Mesenchymal stem cell (in vitro differentiated cells and primary cell): ENCODE measurements at regions not wholly inside any gene's neighbourhood (a gene's known extent, or its start where the extent isn't known, plus 50 kb on each side); places are given as distances from the start of the nearest gene placed in this dataset.
"Not testable (repeated sequence)": the region's sequence is repeated elsewhere in the genome, so short reads cannot be mapped to it uniquely, and the experiment has no call there.

Source experiments
- DNase-seq: peaks from one replicate; pipeline ENCODE4 v3.0.0-alpha.2; 2013
- H2AFZ ChIP-seq: one replicate; pipeline ENCODE4 v1.6.1; 2013; ENCODE audit warnings: low read depth, mild to moderate bottlenecking, control low read depth, inconsistent platforms, low read length, moderate library complexity
- H2AK5ac ChIP-seq: 2 replicates; pipeline ENCODE4 v1.6.1; 2013; ENCODE audit warnings: low read length, moderate library complexity, mild to moderate bottlenecking, inconsistent platforms; ENCODE audit not compliant: severe bottlenecking
- H2BK120ac ChIP-seq: one replicate; pipeline ENCODE4 v1.6.1; 2013; ENCODE audit warnings: low read depth, mild to moderate bottlenecking, inconsistent platforms, low read length, moderate library complexity
- H2BK12ac ChIP-seq, 2 experiments: one replicate each; pipeline ENCODE4 v1.6.1; 2013; ENCODE audit warnings: inconsistent platforms in 2 of 2, low read length in 2 of 2, mild to moderate bottlenecking in 2 of 2, moderate library complexity in 2 of 2, control low read depth in 1 of 2
- H2BK15ac ChIP-seq: one replicate; pipeline ENCODE4 v1.6.1; 2013; ENCODE audit warnings: mild to moderate bottlenecking, low read depth, inconsistent platforms; ENCODE audit not compliant: poor library complexity, severe bottlenecking
- H2BK5ac ChIP-seq: 2 replicates; pipeline ENCODE4 v1.6.1; 2013; ENCODE audit warnings: low read depth, mild to moderate bottlenecking, low read length, control low read depth, inconsistent platforms; ENCODE audit not compliant: poor library complexity, severe bottlenecking
- H3K14ac ChIP-seq, 2 experiments: one replicate each; pipeline ENCODE4 v1.6.1; 2013; ENCODE audit warnings: inconsistent platforms in 2 of 2, low read length in 2 of 2, control low read depth in 1 of 2, mild to moderate bottlenecking in 1 of 2, moderate library complexity in 1 of 2
- H3K18ac ChIP-seq, 2 experiments: one replicate each; pipeline ENCODE4 v1.6.1; 2013; ENCODE audit warnings: inconsistent platforms in 2 of 2, low read length in 2 of 2, control low read depth in 1 of 2, low read depth in 1 of 2, mild to moderate bottlenecking in 1 of 2
- H3K23ac ChIP-seq, 2 experiments: one replicate each; pipeline ENCODE4 v1.6.1; 2013; ENCODE audit warnings: inconsistent platforms in 2 of 2, low read length in 2 of 2, mild to moderate bottlenecking in 2 of 2, moderate library complexity in 2 of 2, control low read depth in 1 of 2
- H3K27ac ChIP-seq: 2 replicates; pipeline ENCODE4 v1.5.1; 2013; ENCODE audit warnings: mild to moderate bottlenecking, moderate library complexity, low read length, control low read depth, inconsistent platforms; ENCODE audit not compliant: poor library complexity, severe bottlenecking
- H3K27me3 ChIP-seq, 2 experiments: 2 replicates each; pipeline versions ENCODE4 v1.6.1 to v1.7.0; 2013; ENCODE audit warnings: low read length in 2 of 2, mild to moderate bottlenecking in 2 of 2, moderate library complexity in 2 of 2, control low read depth in 1 of 2, inconsistent platforms in 1 of 2; ENCODE audit not compliant: control insufficient read depth in 1 of 2, insufficient read depth in 1 of 2
- H3K36me3 ChIP-seq, 2 experiments: 2 replicates each; pipeline versions ENCODE4 v1.6.1 to v1.7.0; 2013; ENCODE audit warnings: low read length in 2 of 2, control low read depth in 1 of 2, inconsistent platforms in 1 of 2, low read depth in 1 of 2, mild to moderate bottlenecking in 1 of 2; ENCODE audit not compliant: insufficient read depth in 2 of 2, control insufficient read depth in 1 of 2
- H3K4ac ChIP-seq, 2 experiments: one replicate each; pipeline ENCODE4 v1.6.1; 2013; ENCODE audit warnings: inconsistent platforms in 2 of 2, low read length in 2 of 2, mild to moderate bottlenecking in 2 of 2, moderate library complexity in 2 of 2, control low read depth in 1 of 2, low read depth in 1 of 2
- H3K4me1 ChIP-seq: 2 replicates; pipeline ENCODE4 v1.6.1; 2013; ENCODE audit warnings: low read depth, low read length, control low read depth; ENCODE audit not compliant: control insufficient read depth, insufficient read depth
- H3K4me2 ChIP-seq: 2 replicates; pipeline ENCODE4 v1.6.1; 2013; ENCODE audit warnings: low read length, mild to moderate bottlenecking, inconsistent platforms; ENCODE audit not compliant: poor library complexity, severe bottlenecking
- H3K4me3 ChIP-seq, 2 experiments: 2 replicates each; pipeline versions ENCODE4 v1.5.1 to v1.7.0; 2013; ENCODE audit warnings: low read length in 2 of 2, mild to moderate bottlenecking in 2 of 2, control low read depth in 1 of 2, low read depth in 1 of 2; ENCODE audit not compliant: insufficient read depth in 1 of 2
- H3K79me1 ChIP-seq: replicated peaks from 2 replicates; pipeline ENCODE4 v1.6.1; 2013; ENCODE audit warnings: mild to moderate bottlenecking, control low read depth, low read length, inconsistent platforms; ENCODE audit not compliant: poor library complexity, severe bottlenecking
- H3K9ac ChIP-seq: 2 replicates; pipeline ENCODE4 v1.7.0; 2013; ENCODE audit warnings: mild to moderate bottlenecking, low read length, moderate library complexity
- H3K9me3 ChIP-seq: 2 replicates; pipeline ENCODE4 v1.7.0; 2013; ENCODE audit warnings: mild to moderate bottlenecking, low read length; ENCODE audit not compliant: control insufficient read depth
- H4K8ac ChIP-seq: one replicate; pipeline ENCODE4 v1.6.1; 2013; ENCODE audit warnings: inconsistent platforms, mild to moderate bottlenecking, low read length, moderate library complexity
- H4K91ac ChIP-seq: one replicate; pipeline ENCODE4 v1.6.1; 2013; ENCODE audit warnings: mild to moderate bottlenecking, low read length, inconsistent platforms
- WGBS: methylation state at CpG from one replicate; pipeline ENCODE4 v1.1.7; 2013; ENCODE audit warnings: mixed read lengths; 5-methylcytosine and 5-hydroxymethylcytosine counted together

DNA sequence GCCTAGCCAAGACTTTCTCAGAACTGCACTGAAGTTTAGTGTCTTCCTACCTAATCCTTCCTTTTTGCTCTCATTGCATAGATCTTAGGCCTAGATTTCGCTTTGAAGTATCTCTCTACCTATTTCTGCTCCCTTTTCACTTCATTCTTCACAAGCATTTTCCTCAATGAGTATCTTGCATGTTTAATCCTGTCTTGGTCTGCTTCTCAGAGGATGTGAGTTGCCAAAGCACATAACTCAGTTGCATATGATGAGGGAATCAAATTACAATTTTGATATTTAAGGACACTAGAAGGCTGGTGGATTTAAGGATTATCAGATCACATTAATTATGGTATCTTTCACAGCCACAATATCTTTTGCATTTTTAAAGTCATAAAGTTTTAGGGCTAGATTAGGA lies 195.5 kb upstream of the DAAM1 start:
- H3K9me3 ChIP-seq = peaks cover 4% of the 10 kb centered on the region
- H3K4me2 ChIP-seq = no peak overlapping the region
- peaks cover 0 to 4% of the 10 kb centered on the region in 2 experiments for H3K27me3 ChIP-seq
- H3K36me3 ChIP-seq = no peaks in the 10 kb centered on the region
- no peaks in the 10 kb centered on the region for H3K4me1 ChIP-seq
- no peak overlapping the region for H3K4ac ChIP-seq
- H4K8ac ChIP-seq = no peak overlapping the region
- H2BK5ac ChIP-seq = no peak overlapping the region
- H3K4me3 ChIP-seq = no peak overlapping the region
- no peak overlapping the region for H2AK5ac ChIP-seq
- H3K14ac ChIP-seq = no peak overlapping the region
- no peak overlapping the region for H2AFZ ChIP-seq
- no peak overlapping the region for H3K9ac ChIP-seq
- no peaks in the 10 kb centered on the region for H3K79me1 ChIP-seq
- H2BK12ac ChIP-seq = no peak overlapping the region
- H3K27ac ChIP-seq = no peak overlapping the region
- H3K18ac ChIP-seq = no peak overlapping the region
- H3K23ac ChIP-seq = no peak overlapping the region
- H4K91ac ChIP-seq = no peak overlapping the region
- DNase-seq = no peak
- no peak overlapping the region for H2BK15ac ChIP-seq
- WGBS = 100% methylated on average over 1 of the region's 1 CpG
- no peak overlapping the region for H2BK120ac ChIP-seq

DNA sequence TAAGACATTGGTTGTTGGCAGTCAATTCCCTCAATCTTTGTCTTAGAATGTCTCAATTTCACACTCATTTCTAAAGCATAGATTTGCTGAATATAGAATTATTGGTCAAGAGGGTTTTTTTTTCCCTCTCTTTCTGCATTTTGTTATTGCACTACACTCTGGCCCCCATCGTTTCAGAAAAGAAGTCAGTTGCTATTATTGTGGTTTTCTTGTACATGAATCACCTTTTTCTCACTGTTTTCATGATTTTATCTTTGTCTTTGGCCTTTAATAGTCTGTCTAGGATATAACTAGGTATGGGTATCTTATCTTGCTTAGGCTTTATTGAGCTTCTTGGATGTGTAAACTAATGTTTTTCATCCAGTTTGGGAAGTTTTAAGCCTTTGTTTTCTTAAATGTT lies 194.3 kb upstream of the DAAM1 start:
- no peak overlapping the region for H3K18ac ChIP-seq
- H2BK15ac ChIP-seq = no peak overlapping the region
- DNase-seq = no peak
- H2BK12ac ChIP-seq = no peak overlapping the region
- no peaks in the 10 kb centered on the region for H3K4me1 ChIP-seq
- H2BK120ac ChIP-seq = no peak overlapping the region
- no peak overlapping the region for H2AFZ ChIP-seq
- no peak overlapping the region for H3K23ac ChIP-seq
- H3K27me3 ChIP-seq = peaks cover 0 to 7% of the 10 kb centered on the region in 2 experiments
- no peak overlapping the region for H4K91ac ChIP-seq
- no peak overlapping the region for H2BK5ac ChIP-seq
- no peak overlapping the region for H3K4ac ChIP-seq
- no peak overlapping the region for H3K4me2 ChIP-seq
- no CpG with 5 or more reads among the region's 1 CpG for WGBS
- no peaks in the 10 kb centered on the region for H3K79me1 ChIP-seq
- no peak overlapping the region for H3K9ac ChIP-seq
- no peak overlapping the region for H3K14ac ChIP-seq
- H2AK5ac ChIP-seq = no peak overlapping the region
- H3K27ac ChIP-seq = no peak overlapping the region
- no peak overlapping the region for H4K8ac ChIP-seq
- peaks cover 4% of the 10 kb centered on the region for H3K9me3 ChIP-seq
- no peaks in the 10 kb centered on the region for H3K36me3 ChIP-seq
- no peak overlapping the region for H3K4me3 ChIP-seq

DNA sequence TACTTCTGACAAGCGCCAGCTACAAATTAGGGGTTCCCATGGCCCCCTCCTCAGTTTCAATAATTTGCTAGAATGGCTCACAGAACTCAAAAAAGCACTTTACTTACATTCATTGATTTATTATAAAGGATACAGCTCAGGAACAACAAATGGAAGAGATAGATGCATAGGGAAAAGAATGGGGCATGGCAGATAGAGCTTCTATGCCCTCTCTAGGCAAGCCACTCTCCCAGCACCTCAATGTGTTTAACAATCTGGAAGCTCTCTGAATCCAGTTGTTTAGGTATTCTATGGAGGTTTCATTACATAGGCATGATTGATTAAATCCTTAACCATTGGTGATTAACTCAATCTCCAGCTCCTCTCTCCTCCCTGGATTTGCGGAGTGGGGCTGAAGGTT lies 184.5 kb upstream of the DAAM1 start:
- H3K36me3 ChIP-seq = no peaks in the 10 kb centered on the region
- H2AK5ac ChIP-seq = no peak overlapping the region
- H3K9me3 ChIP-seq = no peaks in the 10 kb centered on the region
- peak; percentile 19 for DNase-seq
- no peak overlapping the region for H4K91ac ChIP-seq
- no peak overlapping the region for H3K9ac ChIP-seq
- no peak overlapping the region for H2AFZ ChIP-seq
- no peak overlapping the region for H2BK12ac ChIP-seq
- H3K4me2 ChIP-seq = no peak overlapping the region
- H3K27me3 ChIP-seq = no peaks in the 10 kb centered on the region
- no peaks in the 10 kb centered on the region for H3K4me1 ChIP-seq
- no peak overlapping the region for H4K8ac ChIP-seq
- H3K79me1 ChIP-seq = no peaks in the 10 kb centered on the region
- H2BK15ac ChIP-seq = no peak overlapping the region
- H3K4ac ChIP-seq = no peak overlapping the region
- WGBS = 100% methylated on average over 2 of the region's 2 CpGs
- H3K4me3 ChIP-seq = no peak overlapping the region
- no peak overlapping the region for H2BK120ac ChIP-seq
- H3K14ac ChIP-seq = no peak overlapping the region
- H3K23ac ChIP-seq = no peak overlapping the region
- H3K27ac ChIP-seq = no peak overlapping the region
- H2BK5ac ChIP-seq = no peak overlapping the region
- H3K18ac ChIP-seq = no peak overlapping the region

DNA sequence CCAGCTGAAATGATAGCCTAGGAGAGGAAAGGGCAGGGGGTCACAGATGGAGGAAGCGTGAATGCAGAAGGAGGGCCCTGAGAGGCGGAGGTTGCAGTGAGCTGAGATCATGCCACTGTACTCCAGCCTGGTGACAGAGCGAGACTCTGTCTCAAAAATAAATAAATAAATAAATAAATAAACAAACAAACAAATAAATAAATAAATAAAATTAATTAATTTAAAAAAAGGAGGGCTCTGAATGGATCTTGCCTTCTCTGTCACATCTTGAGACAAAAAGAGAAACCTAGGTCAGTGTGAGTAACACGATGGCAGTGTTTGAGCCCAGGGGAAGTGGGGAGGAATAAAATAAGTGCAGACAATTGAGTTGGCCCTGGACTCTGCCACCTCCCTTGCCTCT lies 182.3 kb upstream of the DAAM1 start:
- H3K14ac ChIP-seq, DNase-seq, H3K9ac ChIP-seq, H3K4me3 ChIP-seq, H2AK5ac ChIP-seq, H3K9me3 ChIP-seq, H4K91ac ChIP-seq, H3K4me2 ChIP-seq, H2BK15ac ChIP-seq, H3K18ac ChIP-seq, H2BK5ac ChIP-seq, H3K4ac ChIP-seq, H3K4me1 ChIP-seq, H3K36me3 ChIP-seq, H3K79me1 ChIP-seq, H2AFZ ChIP-seq, H2BK120ac ChIP-seq, H3K27ac ChIP-seq, H2BK12ac ChIP-seq, H3K27me3 ChIP-seq, H4K8ac ChIP-seq, H3K23ac ChIP-seq: not testable (repeated sequence)
- 94% methylated on average over 2 of the region's 4 CpGs for WGBS
